PC-9 (cell line): ENCODE measurements at regions not wholly inside any gene's neighbourhood (a gene's known extent, or its start where the extent isn't known, plus 50 kb on each side); places are given as distances from the start of the nearest gene placed in this dataset.

Experiments used
- BruUV-seq: library from RNA; stranded (reverse); fragments of 400-500 nt; replicated peaks from 2 replicates; lab custom pipeline; 2021; lab: Mats Ljungman, UMichigan
- CTCF ChIA-PET: fragments of 300-600 bp; sonication (Branson Sonifier 250); formaldehyde crosslinking; loops from one replicate; lab custom pipeline; 2022; ENCODE audit warnings: antibody characterized with exemption; lab: Charles Lee
- POLR2A ChIA-PET: fragments of 300-600 bp; sonication (Branson Sonifier 250); formaldehyde crosslinking; loops from one replicate; lab custom pipeline; 2022; ENCODE audit warnings: antibody characterized with exemption; ENCODE audit not compliant: unreplicated experiment; lab: Charles Lee
- DNase-seq, 2 experiments: peaks; one replicate each; pipeline versions ENCODE4 v3.0.0 to v3.0.0-alpha.2; 2015 to 2022; ENCODE audit warnings: mixed read lengths in 1 of 2
- H2AFZ ChIP-seq: fragments of 200-600 bp; sonication (generic); 2 replicates; pipeline ENCODE4 v1.8.1; 2017; ENCODE audit warnings: antibody characterized with exemption
- H3F3A ChIP-seq: fragments of 200-600 bp; sonication (generic); 2 replicates; pipeline ENCODE4 v1.8.1; 2017; ENCODE audit warnings: antibody characterized with exemption, mild to moderate bottlenecking, low read depth; ENCODE audit not compliant: insufficient read depth
- H3K27ac ChIP-seq: fragments of 200-600 bp; sonication (generic); 2 replicates; pipeline ENCODE4 v1.6.1; 2016; ENCODE audit warnings: mixed run types
- H3K27me3 ChIP-seq: fragments of 200-600 bp; sonication (generic); 2 replicates; pipeline ENCODE4 v1.6.1; 2016; ENCODE audit warnings: low read depth, mixed run types; ENCODE audit not compliant: insufficient read depth
- H3K36me3 ChIP-seq: fragments of 200-600 bp; sonication (generic); 2 replicates; pipeline ENCODE4 v1.6.1; 2016; ENCODE audit warnings: low read depth, mixed run types
- H3K4me1 ChIP-seq: fragments of 200-600 bp; sonication (generic); replicated peaks from 2 replicates; pipeline ENCODE4 v1.6.1; 2016; ENCODE audit warnings: mixed run types; ENCODE audit not compliant: insufficient read depth
- H3K4me2 ChIP-seq: fragments of 200-600 bp; sonication (generic); 2 replicates; pipeline ENCODE4 v1.6.1; 2017; ENCODE audit warnings: mixed run types
- H3K4me3 ChIP-seq: fragments of 200-600 bp; sonication (generic); 2 replicates; pipeline ENCODE4 v1.6.1; 2016; ENCODE audit warnings: mixed run types
- H3K79me2 ChIP-seq: fragments of 200-600 bp; sonication (generic); 2 replicates; pipeline ENCODE4 v1.6.1; 2017; ENCODE audit warnings: low read depth, mixed run types
- H3K9me2 ChIP-seq: fragments of 200-600 bp; sonication (generic); 2 replicates; pipeline ENCODE4 v1.8.1; 2017; ENCODE audit warnings: mild to moderate bottlenecking; ENCODE audit not compliant: insufficient read depth
- H3K9me3 ChIP-seq: fragments of 200-600 bp; sonication (generic); 2 replicates; pipeline ENCODE4 v1.8.1; 2016; ENCODE audit warnings: low read depth; ENCODE audit not compliant: insufficient read depth
- H4K20me1 ChIP-seq: fragments of 200-600 bp; sonication (generic); 2 replicates; pipeline ENCODE4 v1.8.1; 2017; ENCODE audit not compliant: insufficient read depth
- CTCF ChIP-seq: fragments of 200-600 bp; sonication (generic); conservative IDR thresholded peaks from 2 replicates; pipeline ENCODE4 v1.6.1; 2017; ENCODE audit warnings: mixed run types, antibody characterized with exemption, mild to moderate bottlenecking, moderate library complexity
- EZH2 ChIP-seq: fragments of 200-600 bp; sonication (generic); IDR thresholded peaks from 2 replicates; pipeline ENCODE4 v1.8.0; 2017; ENCODE audit warnings: antibody characterized with exemption, low read depth
- intact Hi-C: fragments of 100-400 bp; cut with micrococcal nuclease; formaldehyde crosslinking; loops from one replicate; pipeline ENCODE4 v1.10.0; 2022; ENCODE audit not compliant: unreplicated experiment

- Histone ChIP-seq H3K27ac (no peak overlapping the region), H3K9me3 (no peaks in the 10 kb centered on the region), H3F3A (no peaks in the 10 kb centered on the region), H3K9me2 (no peaks in the 10 kb centered on the region), H3K79me2 (no peaks in the 10 kb centered on the region), H2AFZ (no peak overlapping the region), H3K4me2 (no peak overlapping the region), H3K4me3 (no peak overlapping the region), H3K27me3 (peaks cover 74% of the 10 kb centered on the region), H3K36me3 (no peaks in the 10 kb centered on the region), H3K4me1 (no peaks in the 10 kb centered on the region), H4K20me1 (no peaks in the 10 kb centered on the region)
- ChIA-PET CTCF (no interaction called here), POLR2A (no interaction called here)
- DNase-seq, result no peak
- intact Hi-C loops, result no loop called here
- no peak for TF ChIP-seq EZH2
- no peak for TF ChIP-seq CTCF
- BruUV-seq, result no TSS peak
These were observed 50.8 kb upstream of the FLT1 start for GRCh38 chr13:28545583-28546333.
